ENCODE measurements at regions not wholly inside any gene's neighbourhood (a gene's known extent, or its start where the extent isn't known, plus 50 kb on each side); places are given as distances from the start of the nearest gene placed in this dataset.

DNA sequence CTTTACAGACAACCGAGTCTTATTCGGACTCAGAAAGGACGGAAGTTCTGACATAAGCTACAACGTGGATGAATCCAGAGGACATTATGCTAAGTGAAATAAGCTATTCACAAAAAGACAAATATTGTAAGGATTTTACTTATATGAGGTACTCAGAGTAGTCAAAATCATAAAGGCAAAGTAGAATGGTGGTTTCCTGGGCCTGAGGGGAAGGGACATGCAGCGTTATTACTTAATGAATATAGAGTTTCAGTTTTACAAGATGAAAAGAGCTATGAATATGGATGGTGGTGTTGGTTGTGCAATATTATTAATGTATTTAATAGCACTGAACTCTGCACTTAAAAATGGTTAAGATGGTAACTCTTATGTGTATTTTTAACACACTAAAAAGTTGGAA is 419.1 kb upstream of the SGCG start:
- no peak overlapping the region for H3K4me3 Mint-ChIP-seq
- H3K4me1 Mint-ChIP-seq = peaks cover 2% of the 10 kb centered on the region
- no peak for ATAC-seq
- H3K36me3 Mint-ChIP-seq (ENCODE audit: low read depth) = no peaks in the 10 kb centered on the region
- DNase-seq = no peak
- H3K27me3 Mint-ChIP-seq = peaks cover 22% of the 10 kb centered on the region
- H3K27ac Mint-ChIP-seq = no peak overlapping the region
- H3K9me3 ChIP-seq (ENCODE audit: control insufficient read depth, low read length, poor library complexity, severe bottlenecking) = no peaks in the 10 kb centered on the region

GRCh38 chr13:22765547-22765946 is 415.2 kb upstream of the SGCG start:
- H3K27me3 Mint-ChIP-seq = peaks cover 18% of the 10 kb centered on the region

DNA sequence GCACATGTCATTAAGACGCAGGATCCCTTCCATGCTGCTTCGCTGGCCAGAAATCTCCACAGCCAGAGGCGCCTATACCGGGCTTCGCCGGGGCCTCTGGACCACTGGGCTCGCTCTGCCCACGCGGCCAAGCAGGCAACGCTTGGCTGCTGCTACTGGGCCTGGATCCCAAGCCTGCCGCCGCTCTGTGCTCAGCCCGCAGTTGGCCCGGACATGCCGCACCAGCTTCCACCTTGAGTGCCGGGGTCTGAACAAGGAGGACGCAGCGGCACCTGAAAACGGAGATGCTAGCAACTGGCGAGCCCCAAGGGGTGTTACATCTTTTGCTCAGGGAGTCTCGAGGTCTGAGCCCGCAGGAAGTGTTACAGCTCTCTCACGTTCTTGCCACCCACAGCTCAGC is 409.9 kb upstream of the SGCG start:
- peaks cover 24% of the 10 kb centered on the region for H3K27me3 Mint-ChIP-seq
- H3K9me3 ChIP-seq (ENCODE audit: control insufficient read depth, low read length, poor library complexity, severe bottlenecking) = no peaks in the 10 kb centered on the region
- H3K27ac Mint-ChIP-seq = no peak overlapping the region
- no peaks in the 10 kb centered on the region for H3K4me1 Mint-ChIP-seq
- DNase-seq (no peak), ATAC-seq (no peak)
- no peak overlapping the region for H3K4me3 Mint-ChIP-seq
- H3K36me3 Mint-ChIP-seq (ENCODE audit: low read depth) = no peaks in the 10 kb centered on the region

More at GRCh38 chr13:22765547-22765946, 415.2 kb upstream of the SGCG start:
- H3K27ac Mint-ChIP-seq = no peak overlapping the region
- no peak overlapping the region for H3K4me3 Mint-ChIP-seq
- DNase-seq (no peak), ATAC-seq (no peak)
- no peaks in the 10 kb centered on the region for H3K36me3 Mint-ChIP-seq (ENCODE audit: low read depth)
- H3K4me1 Mint-ChIP-seq = peaks cover 2% of the 10 kb centered on the region
- H3K9me3 ChIP-seq (ENCODE audit: control insufficient read depth, low read length, poor library complexity, severe bottlenecking) = no peaks in the 10 kb centered on the region

GRCh38 chr13:22773465-22773864 is 407.3 kb upstream of the SGCG start:
- H3K36me3 Mint-ChIP-seq (ENCODE audit: low read depth) = no peaks in the 10 kb centered on the region
- no peaks in the 10 kb centered on the region for H3K9me3 ChIP-seq (ENCODE audit: control insufficient read depth, low read length, poor library complexity, severe bottlenecking)
- no peaks in the 10 kb centered on the region for H3K4me1 Mint-ChIP-seq
- no peak for DNase-seq
- no peak for ATAC-seq
- no peak overlapping the region for H3K27ac Mint-ChIP-seq
- peaks cover 24% of the 10 kb centered on the region for H3K27me3 Mint-ChIP-seq
- no peak overlapping the region for H3K4me3 Mint-ChIP-seq

DNA sequence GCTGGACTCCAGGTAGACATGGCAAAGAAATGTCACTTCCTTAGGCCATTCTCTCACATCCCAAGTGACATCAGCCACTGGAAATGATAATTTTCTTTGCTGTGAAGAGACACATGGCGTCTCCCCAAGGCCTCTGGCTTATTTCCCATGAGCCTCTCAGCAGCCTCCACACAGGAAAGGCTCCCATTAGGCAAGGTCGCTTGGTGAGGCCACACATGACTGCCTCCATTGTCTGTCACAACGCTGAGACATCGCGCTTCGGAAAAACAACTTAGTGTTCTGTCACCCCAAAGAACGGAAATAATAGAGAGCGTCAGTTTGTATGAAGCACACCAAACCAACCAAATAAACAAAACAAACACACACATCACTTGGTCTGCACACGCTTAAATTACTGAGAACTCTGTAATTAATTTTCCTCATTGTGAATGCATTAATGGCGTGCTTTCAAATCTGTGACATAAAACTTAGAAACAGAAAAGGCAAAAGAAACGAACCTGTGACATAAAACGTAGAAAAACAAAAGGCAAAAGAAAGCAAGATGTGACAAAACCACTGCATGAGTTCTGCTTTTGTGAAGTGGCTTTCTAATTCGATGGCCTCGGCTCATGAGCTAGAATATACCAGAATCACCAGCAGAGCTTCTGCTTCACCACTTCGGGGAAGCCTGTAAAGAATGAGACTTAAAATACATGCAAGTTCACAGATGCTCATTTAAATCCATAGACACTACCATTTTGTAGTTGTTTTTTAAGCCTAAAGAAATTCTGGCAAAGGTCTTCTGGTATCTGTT is 404.2 kb upstream of the SGCG start:
- no peak for DNase-seq
- Mint-ChIP-seq H3K4me1 (no peaks in the 10 kb centered on the region), H3K27ac (no peak overlapping the region), H3K36me3 (ENCODE audit: low read depth) (no peaks in the 10 kb centered on the region), H3K27me3 (peaks cover 12% of the 10 kb centered on the region), H3K4me3 (no peak overlapping the region)
- ATAC-seq = no peak
- no peaks in the 10 kb centered on the region for H3K9me3 ChIP-seq (ENCODE audit: control insufficient read depth, low read length, poor library complexity, severe bottlenecking)

GRCh38 chr13:22777207-22777606 is 403.6 kb upstream of the SGCG start:
- DNase-seq = no peak
- H3K36me3 Mint-ChIP-seq (ENCODE audit: low read depth) = no peaks in the 10 kb centered on the region
- no peak overlapping the region for H3K27ac Mint-ChIP-seq
- no peak overlapping the region for H3K4me3 Mint-ChIP-seq
- H3K27me3 Mint-ChIP-seq = peaks cover 12% of the 10 kb centered on the region
- H3K4me1 Mint-ChIP-seq = no peaks in the 10 kb centered on the region
- ATAC-seq = no peak
- no peaks in the 10 kb centered on the region for H3K9me3 ChIP-seq (ENCODE audit: control insufficient read depth, low read length, poor library complexity, severe bottlenecking)

DNA sequence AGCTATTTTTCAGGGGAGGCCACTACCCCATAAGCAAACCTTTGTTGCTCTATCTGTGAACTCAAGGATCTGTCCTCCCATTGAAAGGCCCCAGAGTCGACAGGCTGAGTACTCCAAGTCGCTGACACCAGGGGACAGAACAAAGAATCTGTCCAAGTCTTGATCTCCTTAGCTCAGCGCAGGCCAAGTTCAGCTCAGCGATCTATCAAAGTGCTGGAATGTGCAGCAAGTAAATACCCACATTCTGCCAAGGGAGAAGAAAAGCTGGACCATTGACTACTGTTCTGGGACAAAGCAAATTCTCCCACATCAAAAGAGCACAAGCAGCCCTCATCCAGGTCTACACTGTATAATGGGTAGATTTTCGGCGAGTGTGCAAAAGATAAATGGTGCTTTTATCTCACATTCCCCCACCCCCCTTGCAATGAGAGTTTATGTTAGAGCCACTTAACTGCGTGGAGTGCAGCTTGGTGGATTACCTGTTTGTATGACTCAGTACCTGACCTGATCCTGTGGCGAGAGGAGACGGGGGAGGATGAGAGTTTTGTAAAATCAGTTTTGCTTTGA is 391.7 kb upstream of the SGCG start:
- DNase-seq = no peak
- Mint-ChIP-seq H3K27ac (no peak overlapping the region), H3K36me3 (ENCODE audit: low read depth) (peaks cover 2% of the 10 kb centered on the region), H3K4me3 (no peak overlapping the region), H3K4me1 (peaks cover 5% of the 10 kb centered on the region), H3K27me3 (peaks cover 46% of the 10 kb centered on the region)
- ATAC-seq = no peak
- H3K9me3 ChIP-seq (ENCODE audit: control insufficient read depth, low read length, poor library complexity, severe bottlenecking) = no peaks in the 10 kb centered on the region

DNA sequence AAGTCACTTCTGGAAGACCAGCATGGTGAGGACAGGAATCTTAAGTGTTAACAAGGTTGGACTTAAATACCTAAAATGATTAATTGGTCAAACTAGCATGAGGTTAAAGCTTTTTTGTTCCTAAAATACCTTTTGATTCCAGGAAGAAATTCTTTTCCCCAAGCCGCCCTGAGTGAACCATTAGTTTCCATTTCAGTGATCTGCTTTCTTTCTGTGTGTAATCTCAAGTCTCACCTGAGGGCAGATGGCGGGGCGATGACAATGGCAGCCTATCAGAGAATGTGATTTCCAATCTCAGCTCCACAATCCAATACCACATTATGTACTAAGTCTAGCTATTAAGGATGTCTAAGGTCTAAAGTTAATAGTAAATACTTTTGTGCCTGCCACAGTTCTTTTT is 390.9 kb upstream of the SGCG start:
- DNase-seq = no peak
- peaks cover 5% of the 10 kb centered on the region for H3K4me1 Mint-ChIP-seq
- peaks cover 2% of the 10 kb centered on the region for H3K36me3 Mint-ChIP-seq (ENCODE audit: low read depth)
- no peaks in the 10 kb centered on the region for H3K9me3 ChIP-seq (ENCODE audit: control insufficient read depth, low read length, poor library complexity, severe bottlenecking)
- no peak overlapping the region for H3K27ac Mint-ChIP-seq
- peaks cover 50% of the 10 kb centered on the region for H3K27me3 Mint-ChIP-seq
- no peak for ATAC-seq
- no peak overlapping the region for H3K4me3 Mint-ChIP-seq

- H3K27me3 Mint-ChIP-seq = peaks cover 54% of the 10 kb centered on the region
- no peaks in the 10 kb centered on the region for H3K9me3 ChIP-seq (ENCODE audit: control insufficient read depth, low read length, poor library complexity, severe bottlenecking)
- no peaks in the 10 kb centered on the region for H3K36me3 Mint-ChIP-seq (ENCODE audit: low read depth)
- no peak for ATAC-seq
- DNase-seq = no peak
- H3K4me3 Mint-ChIP-seq = no peak overlapping the region
- no peak overlapping the region for H3K27ac Mint-ChIP-seq
- H3K4me1 Mint-ChIP-seq = peaks cover 4% of the 10 kb centered on the region
These were observed 387.1 kb upstream of the SGCG start for GRCh38 chr13:22793598-22794134.

GRCh38 chr13:22800526-22801401 is 380.0 kb upstream of the SGCG start:
- no peaks in the 10 kb centered on the region for H3K9me3 ChIP-seq (ENCODE audit: control insufficient read depth, low read length, poor library complexity, severe bottlenecking)
- DNase-seq (no peak), ATAC-seq (no peak)
- H3K36me3 Mint-ChIP-seq (ENCODE audit: low read depth) = no peaks in the 10 kb centered on the region
- H3K4me3 Mint-ChIP-seq = no peak overlapping the region
- H3K27me3 Mint-ChIP-seq = peaks cover 48% of the 10 kb centered on the region
- H3K27ac Mint-ChIP-seq = no peak overlapping the region
- H3K4me1 Mint-ChIP-seq = peaks cover 4% of the 10 kb centered on the region

DNA sequence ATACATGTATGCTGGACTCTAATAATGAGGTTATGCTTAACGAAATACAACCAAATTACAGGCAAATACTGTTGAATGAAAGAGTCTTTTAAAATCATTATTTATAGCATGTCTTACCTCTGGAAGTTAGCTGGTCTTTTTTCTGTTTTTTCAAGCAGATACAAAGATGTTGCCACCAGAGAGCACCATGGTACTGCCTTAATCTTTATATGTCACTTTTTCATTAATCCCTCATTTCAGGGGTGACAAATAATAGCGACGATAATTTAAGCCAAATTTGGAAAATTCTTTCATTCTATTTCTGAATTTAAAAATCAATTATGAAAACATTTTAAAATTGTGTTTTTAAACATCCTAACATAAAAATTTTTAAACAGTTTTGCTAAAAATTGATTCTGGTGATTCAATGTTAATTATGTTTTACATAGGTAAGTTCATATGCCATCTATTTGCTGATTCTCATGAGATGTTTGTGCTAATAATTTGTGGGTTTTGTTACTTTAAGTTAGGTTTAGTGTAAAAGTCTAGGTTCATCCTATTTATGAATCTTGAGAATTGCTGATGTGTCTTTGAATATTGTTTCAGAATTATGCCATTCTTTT is 379.3 kb upstream of the SGCG start:
- peaks cover 48% of the 10 kb centered on the region for H3K27me3 Mint-ChIP-seq
- ATAC-seq (no peak), DNase-seq (no peak)
- no peak overlapping the region for H3K4me3 Mint-ChIP-seq
- no peaks in the 10 kb centered on the region for H3K9me3 ChIP-seq (ENCODE audit: control insufficient read depth, low read length, poor library complexity, severe bottlenecking)
- no peak overlapping the region for H3K27ac Mint-ChIP-seq
- H3K4me1 Mint-ChIP-seq = peaks cover 4% of the 10 kb centered on the region
- no peaks in the 10 kb centered on the region for H3K36me3 Mint-ChIP-seq (ENCODE audit: low read depth)

DNA sequence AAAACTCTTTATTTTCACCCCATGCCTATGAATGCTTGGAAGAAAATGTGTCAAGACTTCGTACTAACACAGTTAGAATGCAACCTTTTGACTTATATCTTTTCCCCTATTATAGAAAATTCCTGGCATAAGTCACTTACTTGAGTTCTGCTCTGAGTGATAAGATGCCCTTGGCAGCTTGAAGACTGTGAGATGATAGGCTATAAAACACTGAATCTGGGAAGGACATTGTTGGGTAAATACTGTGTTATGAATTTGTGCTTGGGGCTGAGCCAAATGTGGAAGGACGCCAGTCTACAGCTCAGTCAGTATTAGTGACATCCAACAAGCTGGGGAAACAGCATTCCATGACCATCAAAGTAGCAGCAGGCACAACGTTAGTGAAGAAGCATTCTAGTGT is 368.0 kb upstream of the SGCG start:
- H3K36me3 Mint-ChIP-seq (ENCODE audit: low read depth) = no peaks in the 10 kb centered on the region
- H3K9me3 ChIP-seq (ENCODE audit: control insufficient read depth, low read length, poor library complexity, severe bottlenecking) = no peaks in the 10 kb centered on the region
- DNase-seq (no peak), ATAC-seq (no peak)
- H3K4me1 Mint-ChIP-seq = peaks cover 3% of the 10 kb centered on the region
- H3K4me3 Mint-ChIP-seq = no peak overlapping the region
- no peak overlapping the region for H3K27ac Mint-ChIP-seq
- peaks cover 11% of the 10 kb centered on the region for H3K27me3 Mint-ChIP-seq
